ENCODE measurements at regions not wholly inside any gene's neighbourhood (a gene's known extent, or its start where the extent isn't known, plus 50 kb on each side); places are given as distances from the start of the nearest gene placed in this dataset.

DNA sequence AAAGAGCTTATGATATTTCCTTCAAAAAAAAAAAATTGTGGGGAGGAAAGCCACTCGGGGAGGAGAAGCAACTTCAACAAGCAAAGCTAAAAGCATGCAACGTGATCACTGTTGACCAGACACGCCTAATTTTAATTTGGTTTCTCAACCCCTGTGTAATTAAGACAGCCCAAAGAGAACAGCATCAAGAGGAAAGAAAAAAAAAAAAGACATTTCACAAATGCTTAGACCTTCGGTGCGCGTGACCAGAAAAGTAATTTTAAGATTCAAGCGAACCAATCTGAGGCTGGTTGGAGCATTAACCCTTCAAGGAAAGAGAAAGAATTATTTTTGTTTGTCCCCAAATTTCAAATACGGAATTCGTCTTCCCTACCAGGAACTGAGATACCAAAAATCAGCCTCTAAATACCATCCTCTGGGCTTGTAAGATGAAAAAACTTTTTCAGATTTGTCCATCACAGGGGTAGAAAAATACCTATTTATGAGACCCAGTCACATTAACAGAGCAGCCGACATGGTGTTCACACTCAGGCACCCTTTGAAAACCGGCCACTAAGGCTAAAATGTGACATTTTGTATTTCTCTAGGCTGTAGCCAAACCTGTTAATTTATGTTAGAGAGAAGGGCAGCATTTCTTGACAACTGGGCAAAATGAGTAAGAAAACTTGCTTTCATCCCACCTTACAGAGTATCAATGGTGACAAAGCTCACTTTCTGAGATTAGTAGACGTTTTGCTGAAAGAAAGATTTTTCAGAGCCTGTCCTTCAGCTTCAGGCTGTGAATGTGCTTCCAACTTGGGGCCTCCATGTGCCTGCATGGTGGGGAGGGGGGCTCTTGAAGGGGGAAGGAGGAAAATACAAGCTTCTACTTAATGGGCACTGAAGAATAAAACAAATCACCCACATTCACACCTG lies 179.9 kb upstream of the KLF14 start:
- peak overlapping the region; percentile 85 to 93 (median 88) for H3K4me3 Mint-ChIP-seq
- H3K9me3 Mint-ChIP-seq = no peaks in the 10 kb centered on the region
- H3K4me1 Mint-ChIP-seq = peaks cover 55 to 80% (median 61%) of the 10 kb centered on the region in 3 donors
- peaks cover 5% of the 10 kb centered on the region for H3K36me3 Mint-ChIP-seq
- peak overlapping the region; percentile 88 to 97 (median 90) for H3K27ac Mint-ChIP-seq
- H3K27me3 Mint-ChIP-seq = no peaks in the 10 kb centered on the region

DNA sequence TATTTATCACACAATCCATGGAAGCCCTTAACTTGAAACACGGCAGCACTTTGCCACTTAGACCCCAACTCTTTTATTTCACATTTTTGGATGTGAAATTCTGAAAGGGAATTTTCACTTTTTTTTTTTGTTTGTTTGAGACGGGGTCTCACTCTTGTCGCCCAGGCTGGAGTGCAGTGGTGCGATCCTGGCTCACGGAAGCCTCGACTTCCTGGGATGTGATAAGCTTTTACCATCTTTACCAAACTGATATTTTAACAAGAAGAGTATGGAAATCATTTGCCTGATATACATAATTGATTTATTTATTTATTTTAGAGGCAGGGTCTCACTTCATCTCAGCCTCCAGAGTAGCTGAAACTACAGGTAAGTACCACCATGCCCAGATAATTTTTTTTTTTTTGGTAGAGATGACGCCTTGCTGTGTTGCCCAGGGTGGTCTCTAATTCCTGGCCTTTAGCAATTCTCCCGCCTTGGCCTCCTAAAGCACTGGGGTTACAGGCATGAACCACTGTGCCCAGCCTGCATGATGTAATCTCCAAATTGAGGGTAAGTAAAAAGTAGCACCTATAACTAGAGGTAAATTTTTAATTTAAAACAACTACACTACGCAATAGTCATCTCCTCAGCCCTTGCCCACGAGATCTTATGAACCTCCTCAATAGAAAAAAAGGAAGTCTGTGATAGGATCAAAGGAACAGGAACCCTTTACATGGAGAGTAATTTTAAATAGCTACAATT lies 180.7 kb upstream of the KLF14 start:
- Mint-ChIP-seq H3K9me3 (no peaks in the 10 kb centered on the region), H3K36me3 (peaks cover 1% of the 10 kb centered on the region), H3K27me3 (no peaks in the 10 kb centered on the region), H3K4me3 (peak overlapping the region; percentile 19 to 85 (median 60)), H3K4me1 (peaks cover 59 to 77% (median 62%) of the 10 kb centered on the region in 3 donors), H3K27ac (peak overlapping the region; percentile 88 to 97 (median 90))

DNA sequence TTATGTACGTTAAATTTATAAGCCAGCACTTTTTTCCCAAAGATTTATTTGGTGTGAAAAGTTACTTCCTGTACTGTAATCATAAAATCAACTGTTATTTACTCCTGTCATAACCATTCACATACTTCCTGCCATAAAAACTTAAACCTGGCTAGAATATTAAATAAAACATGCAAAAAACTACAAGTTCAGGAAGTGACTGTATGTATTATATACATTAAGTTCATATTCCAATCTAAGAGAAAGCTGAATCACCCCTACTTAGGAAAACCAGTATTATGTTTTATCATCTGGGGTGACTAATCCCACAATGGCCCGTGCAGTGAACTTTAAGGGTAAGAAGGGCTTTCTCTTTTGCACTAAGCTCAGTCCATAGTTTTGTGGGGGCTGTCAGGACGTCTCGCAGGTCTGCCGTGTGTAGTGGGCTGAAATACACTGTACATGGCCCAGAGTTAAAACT lies 183.7 kb upstream of the KLF14 start:
- H3K27ac Mint-ChIP-seq = peak overlapping the region; percentile 35 to 70 (median 49)
- no peaks in the 10 kb centered on the region for H3K27me3 Mint-ChIP-seq
- no peaks in the 10 kb centered on the region for H3K36me3 Mint-ChIP-seq
- H3K9me3 Mint-ChIP-seq = no peaks in the 10 kb centered on the region
- peak overlapping the region in 1 of 4 donors; percentile 7 for H3K4me3 Mint-ChIP-seq
- peaks cover 47 to 59% (median 57%) of the 10 kb centered on the region in 3 donors for H3K4me1 Mint-ChIP-seq

DNA sequence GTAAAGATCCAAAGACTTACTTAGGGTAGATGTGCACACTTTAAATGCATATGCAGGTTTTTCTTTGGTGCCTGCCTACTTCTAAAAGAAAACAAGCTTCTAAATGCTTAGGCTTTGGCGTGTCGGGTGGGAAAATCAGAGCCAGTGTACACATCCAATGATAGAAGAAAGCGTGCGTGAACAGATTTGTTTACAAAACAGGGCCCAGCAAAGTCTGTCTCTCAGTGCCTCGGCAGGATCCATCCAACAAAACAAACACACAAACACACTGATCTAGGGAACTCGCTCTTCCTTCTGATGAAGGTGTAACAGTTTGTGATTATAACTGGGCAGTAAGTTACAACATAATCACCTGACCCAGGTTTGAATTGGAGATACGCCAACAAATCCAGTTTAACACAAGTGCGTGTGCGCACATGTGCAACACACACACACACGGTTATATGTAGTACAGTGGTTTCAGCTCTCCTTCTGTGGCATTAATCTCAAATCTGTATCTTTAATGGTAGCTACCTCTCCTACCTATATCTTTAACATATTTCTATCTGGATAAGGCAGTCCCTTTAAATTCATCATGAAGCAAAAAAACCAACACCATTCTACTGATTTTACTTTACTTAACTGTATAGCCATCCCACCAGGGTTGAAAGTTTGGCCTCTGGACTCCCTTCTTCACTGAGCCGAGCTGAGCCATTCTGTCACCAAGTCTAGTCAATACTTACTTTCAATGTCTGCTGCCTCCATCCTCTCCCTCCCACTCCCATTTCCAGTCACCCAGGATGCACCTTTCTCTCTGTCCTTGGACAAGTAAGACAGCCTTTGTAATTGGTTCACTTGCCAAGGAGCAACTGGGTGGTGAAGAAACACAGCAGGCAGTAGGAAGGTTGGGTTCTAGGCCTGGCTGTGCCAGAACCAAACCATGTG lies 184.4 kb upstream of the KLF14 start:
- Mint-ChIP-seq H3K27ac (peak overlapping the region; percentile 32 to 70 (median 64)), H3K9me3 (no peaks in the 10 kb centered on the region), H3K36me3 (no peaks in the 10 kb centered on the region), H3K4me3 (peak overlapping the region in 2 of 4 donors; percentile 48 to 54), H3K4me1 (peaks cover 48 to 58% (median 55%) of the 10 kb centered on the region in 3 donors), H3K27me3 (no peaks in the 10 kb centered on the region)

DNA sequence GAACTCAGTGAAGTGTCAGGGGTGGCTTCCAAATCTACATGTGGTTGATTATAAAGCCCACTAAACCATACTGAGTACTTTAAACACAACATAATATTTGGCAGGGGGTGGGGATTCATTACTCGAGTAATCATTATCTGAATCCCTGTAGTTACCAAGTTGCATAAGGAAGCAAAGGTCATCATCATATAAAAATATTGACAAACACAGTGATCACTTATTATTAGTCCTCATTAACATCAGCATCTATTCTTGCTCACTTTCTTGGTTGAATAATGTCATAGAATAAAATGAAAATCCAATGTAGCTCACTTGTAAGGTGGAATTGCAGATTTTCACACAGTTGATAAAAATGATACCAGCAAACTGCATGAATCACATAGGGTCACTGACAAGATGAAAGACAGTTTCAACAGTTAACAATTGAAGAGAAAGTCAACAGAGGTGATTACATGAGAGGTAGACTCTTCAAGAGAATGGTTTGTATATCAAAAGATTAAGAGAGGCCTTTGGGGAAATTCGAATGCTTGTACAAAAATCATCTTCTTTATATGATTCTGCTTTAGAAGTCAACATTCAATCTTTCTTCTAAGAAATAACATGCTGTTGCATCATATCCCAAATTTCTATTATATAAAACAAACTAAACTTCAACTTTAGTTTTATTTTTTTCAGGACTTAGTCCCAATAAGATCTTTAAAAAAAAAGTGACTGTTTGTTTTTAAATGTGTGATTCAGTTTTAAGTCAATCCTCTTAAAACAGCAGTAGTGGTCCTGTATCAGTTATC lies 185.5 kb upstream of the KLF14 start:
- Mint-ChIP-seq H3K4me3 (peak overlapping the region in 1 of 4 donors; percentile 48), H3K27ac (peak overlapping the region; percentile 33 to 84 (median 70)), H3K9me3 (no peaks in the 10 kb centered on the region), H3K36me3 (no peaks in the 10 kb centered on the region), H3K27me3 (no peaks in the 10 kb centered on the region), H3K4me1 (peaks cover 39 to 49% (median 45%) of the 10 kb centered on the region in 3 donors)

DNA sequence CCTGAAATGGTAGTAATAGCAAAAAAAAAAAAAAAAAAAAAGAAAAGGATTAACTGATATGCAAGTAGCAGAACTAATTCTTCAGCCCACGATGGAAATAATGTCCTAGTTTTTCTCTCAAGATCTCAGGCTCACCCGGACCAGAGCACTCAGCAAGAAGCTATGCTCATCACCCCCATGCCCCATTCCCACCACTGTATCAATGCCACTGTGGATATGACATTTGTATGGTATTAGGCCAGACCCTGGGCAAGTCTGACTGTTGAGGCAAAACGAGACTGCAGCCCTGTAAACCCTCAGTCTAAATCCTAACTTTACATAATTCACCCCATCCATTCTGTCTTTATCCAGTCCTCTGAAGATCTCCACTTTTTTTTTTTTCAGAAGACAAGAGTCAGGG lies 186.1 kb upstream of the KLF14 start:
- H3K27ac Mint-ChIP-seq = peak overlapping the region; percentile 65 to 86 (median 84)
- H3K36me3 Mint-ChIP-seq = no peaks in the 10 kb centered on the region
- H3K9me3 Mint-ChIP-seq = no peaks in the 10 kb centered on the region
- H3K27me3 Mint-ChIP-seq = no peaks in the 10 kb centered on the region
- peaks cover 40 to 50% (median 44%) of the 10 kb centered on the region in 3 donors for H3K4me1 Mint-ChIP-seq
- H3K4me3 Mint-ChIP-seq = peak overlapping the region in 1 of 4 donors; percentile 9

DNA sequence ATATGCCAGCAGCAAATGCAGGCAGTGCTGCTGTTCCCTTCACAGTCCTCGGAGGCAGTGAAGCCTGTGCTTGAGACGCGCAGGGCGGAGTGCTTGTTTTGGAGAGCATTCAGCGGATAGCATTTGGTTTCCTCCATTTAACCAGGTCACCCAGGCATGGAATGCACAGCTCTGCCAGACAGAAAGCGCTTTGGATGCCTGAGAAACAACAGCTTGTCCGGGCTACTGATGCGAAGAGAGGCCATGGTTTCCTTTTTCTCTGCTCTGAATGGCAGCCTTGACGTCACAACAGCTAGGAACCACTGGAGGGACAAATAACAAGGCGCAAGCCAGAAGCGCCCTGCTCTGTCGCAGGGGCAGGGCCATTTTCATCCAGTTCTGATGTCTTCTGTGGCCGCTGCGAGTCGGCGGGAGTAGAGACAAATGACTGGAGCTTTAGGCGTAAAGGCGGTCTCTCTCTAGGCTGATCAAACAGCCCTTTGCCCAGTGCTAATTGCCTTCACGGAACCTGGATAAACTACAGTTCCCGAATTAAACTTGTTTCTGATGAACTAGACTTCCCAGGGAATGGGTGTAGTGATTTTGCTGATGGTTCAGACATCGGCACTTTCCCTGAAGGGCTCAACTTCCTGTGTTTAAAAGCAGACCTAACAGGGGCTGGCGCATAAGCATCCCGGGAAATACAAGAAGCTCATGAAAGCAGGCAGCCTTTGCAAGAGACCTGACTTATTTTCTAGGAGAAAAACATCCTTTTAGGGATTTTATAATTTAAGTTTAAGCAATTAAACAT lies 187.6 kb upstream of the KLF14 start:
- Mint-ChIP-seq H3K4me3 (peak overlapping the region in 2 of 4 donors; percentile 33 to 65), H3K36me3 (no peaks in the 10 kb centered on the region), H3K27me3 (no peaks in the 10 kb centered on the region), H3K27ac (peak overlapping the region in 1 of 3 donors; percentile 84), H3K9me3 (no peaks in the 10 kb centered on the region), H3K4me1 (peaks cover 39 to 48% (median 45%) of the 10 kb centered on the region in 3 donors)

DNA sequence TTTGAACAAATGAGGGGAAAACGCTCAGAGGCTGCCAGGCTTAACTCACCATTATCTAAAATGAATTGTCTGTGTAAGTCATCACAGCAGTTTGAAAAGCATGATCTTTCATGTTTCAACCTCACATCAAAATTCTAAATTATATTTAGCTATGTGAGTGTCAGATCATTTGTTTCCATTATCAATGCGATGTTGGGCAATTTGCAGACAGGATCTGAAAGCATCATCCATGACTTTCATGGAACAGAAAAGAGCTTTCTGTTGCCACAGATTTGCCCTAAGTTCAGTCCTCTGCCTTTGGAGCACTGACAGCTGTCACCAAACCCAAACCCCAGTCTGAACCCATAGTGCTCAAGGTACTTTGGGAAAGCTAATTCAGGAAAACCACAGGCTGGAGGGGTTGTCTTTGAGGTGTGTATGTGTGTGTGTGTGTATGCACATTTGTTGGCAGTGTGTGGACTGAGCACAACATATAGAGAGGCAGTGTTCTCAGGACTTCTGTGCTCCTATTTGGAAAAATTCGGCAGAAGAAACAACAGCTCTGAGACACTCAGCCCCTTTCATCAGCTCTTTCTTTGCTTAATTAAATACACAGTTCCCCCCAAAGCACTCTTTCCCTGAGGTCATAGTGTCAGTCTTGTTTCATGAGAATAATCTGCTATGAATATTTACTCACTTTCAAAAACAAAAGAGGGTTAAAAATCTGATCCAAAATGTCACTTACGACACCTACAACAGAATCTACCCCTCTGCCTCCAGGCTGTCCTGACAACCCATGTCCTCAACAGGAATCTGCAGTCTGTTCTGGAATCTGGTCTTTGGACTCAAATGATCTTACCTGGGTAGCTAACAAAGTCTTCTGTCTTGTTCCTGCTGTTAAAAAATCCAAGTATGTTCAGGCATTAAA lies 188.5 kb upstream of the KLF14 start:
- Mint-ChIP-seq H3K27me3 (no peaks in the 10 kb centered on the region), H3K4me3 (peak overlapping the region in 1 of 4 donors; percentile 41), H3K27ac (peak overlapping the region; percentile 9 to 87 (median 84)), H3K9me3 (no peaks in the 10 kb centered on the region), H3K4me1 (peaks cover 40 to 48% (median 48%) of the 10 kb centered on the region in 3 donors), H3K36me3 (no peaks in the 10 kb centered on the region)

DNA sequence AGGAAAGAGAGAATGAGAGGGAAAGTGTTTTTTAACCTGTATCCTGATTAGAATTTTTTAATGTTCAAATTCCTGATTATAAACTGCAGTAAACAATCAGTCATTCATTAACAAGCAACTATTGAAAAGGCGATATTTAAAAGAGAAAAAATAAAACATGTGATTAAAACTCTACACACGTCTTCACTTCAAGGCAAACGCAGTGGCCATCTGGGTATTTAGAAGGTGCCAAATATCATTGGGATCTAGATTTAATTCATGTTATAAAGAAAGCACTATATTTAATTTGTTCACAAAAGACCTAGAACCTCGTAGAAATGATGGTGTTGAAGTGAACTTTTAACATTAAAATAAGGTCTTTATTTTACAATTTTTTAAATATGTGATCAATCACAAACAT lies 189.4 kb upstream of the KLF14 start:
- Mint-ChIP-seq H3K4me3 (no peak overlapping the region), H3K9me3 (no peaks in the 10 kb centered on the region), H3K36me3 (no peaks in the 10 kb centered on the region), H3K4me1 (peaks cover 36 to 49% (median 46%) of the 10 kb centered on the region in 3 donors), H3K27ac (peak overlapping the region in 1 of 3 donors; percentile 87), H3K27me3 (no peaks in the 10 kb centered on the region)

DNA sequence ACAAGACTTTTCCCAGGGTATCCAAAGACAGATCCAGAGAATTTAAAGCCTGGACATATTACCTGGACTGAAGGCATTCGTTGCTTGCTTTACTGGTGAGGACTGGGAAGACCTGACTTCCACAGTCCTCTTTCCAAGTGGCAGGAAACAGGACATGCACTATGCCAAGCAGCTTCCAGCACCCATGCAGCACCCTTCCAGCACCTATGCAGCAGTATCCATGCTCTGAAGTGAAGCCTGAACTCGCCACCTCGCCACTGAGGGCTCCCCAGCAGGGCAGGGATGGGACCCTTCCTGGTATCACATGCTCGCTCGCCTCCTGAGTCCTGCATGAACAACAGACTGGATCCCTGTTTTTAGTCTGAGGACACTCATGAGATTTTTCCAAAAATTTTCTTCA lies 189.9 kb upstream of the KLF14 start:
- Mint-ChIP-seq H3K4me3 (no peak overlapping the region), H3K9me3 (no peaks in the 10 kb centered on the region), H3K36me3 (peaks cover under 1% of the 10 kb centered on the region), H3K27me3 (no peaks in the 10 kb centered on the region), H3K27ac (peak overlapping the region in 1 of 3 donors; percentile 10), H3K4me1 (peaks cover 37 to 47% (median 45%) of the 10 kb centered on the region in 3 donors)

DNA sequence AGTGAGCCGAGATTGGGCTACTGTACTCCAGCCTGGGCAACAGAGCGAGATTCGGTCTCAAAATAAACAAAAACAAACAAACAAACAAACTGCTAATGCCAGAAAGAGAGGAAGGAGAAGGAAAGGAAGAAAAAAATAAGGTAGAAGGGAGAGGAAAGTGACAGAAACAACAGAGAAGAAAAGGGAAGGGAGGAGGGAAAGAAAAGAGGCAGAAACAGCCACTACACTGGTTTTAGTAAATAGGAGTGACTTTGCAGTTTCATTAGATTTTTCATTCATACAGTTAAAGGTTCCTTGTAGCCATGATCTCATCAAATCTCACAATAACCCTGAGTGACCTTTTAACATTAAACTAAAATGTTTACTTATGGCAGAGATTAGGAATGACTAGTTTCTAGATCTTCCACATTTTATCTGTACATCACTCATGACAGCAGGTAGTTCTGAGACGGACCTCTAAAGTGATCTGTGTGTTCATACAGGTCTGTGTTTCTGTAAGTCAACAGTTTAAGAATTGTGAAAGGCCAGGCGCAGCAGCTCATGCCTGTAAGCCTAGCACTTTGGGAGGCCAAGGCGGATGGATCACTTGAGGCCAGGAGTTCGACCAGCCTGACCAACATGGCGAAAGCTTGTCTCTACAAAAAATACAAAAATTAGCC lies 191.3 kb upstream of the KLF14 start:
- H3K4me3 Mint-ChIP-seq = peak overlapping the region; percentile 5 to 80 (median 48)
- H3K4me1 Mint-ChIP-seq = peaks cover 41 to 51% (median 48%) of the 10 kb centered on the region in 3 donors
- H3K36me3 Mint-ChIP-seq = peaks cover 3% of the 10 kb centered on the region
- H3K27ac Mint-ChIP-seq = peak overlapping the region; percentile 0 to 97 (median 81)
- no peaks in the 10 kb centered on the region for H3K9me3 Mint-ChIP-seq
- no peaks in the 10 kb centered on the region for H3K27me3 Mint-ChIP-seq

Measured in IgD-negative memory B cell (primary cell).